Renal cortex interstitium (tissue), 11 donors: ENCODE measurements at regions not wholly inside any gene's neighbourhood (a gene's known extent, or its start where the extent isn't known, plus 50 kb on each side); places are given as distances from the start of the nearest gene placed in this dataset.
A peak's percentile ranks its signal among the peaks of the same experiment; 100 is the strongest.

ENCODE experiments used
- DNase-seq, 11 donors: peaks; one replicate each; pipeline ENCODE4 v3.0.0-alpha.2; 2013; ENCODE audit warnings: low read depth in 9 of 11, low spot score in 4 of 11; ENCODE audit errors: extremely low read depth in 1 of 11

DNA sequence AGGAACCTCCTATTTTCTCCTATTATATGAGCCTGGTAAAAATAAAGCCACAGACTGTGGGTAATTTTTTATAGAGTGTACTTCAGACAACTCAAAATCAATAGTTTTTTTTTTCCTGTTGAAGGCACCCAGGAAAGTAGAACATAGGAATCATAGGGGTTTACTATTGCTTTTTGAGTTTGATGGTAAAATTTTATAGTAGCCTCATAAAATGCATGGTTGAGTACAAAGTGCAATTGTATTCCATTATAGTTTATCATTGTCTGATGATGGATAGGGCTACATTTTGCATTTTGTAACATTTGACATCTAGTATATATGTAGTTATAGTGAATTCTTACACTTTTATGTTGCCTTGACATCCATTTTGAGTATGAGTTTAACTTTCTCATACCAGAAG, 455.0 kb downstream of the STIM2 start:
- DNase-seq: no peak

GRCh38 chr4:27316176-27316575, 455.5 kb downstream of the STIM2 start:
- no peak for DNase-seq

DNA sequence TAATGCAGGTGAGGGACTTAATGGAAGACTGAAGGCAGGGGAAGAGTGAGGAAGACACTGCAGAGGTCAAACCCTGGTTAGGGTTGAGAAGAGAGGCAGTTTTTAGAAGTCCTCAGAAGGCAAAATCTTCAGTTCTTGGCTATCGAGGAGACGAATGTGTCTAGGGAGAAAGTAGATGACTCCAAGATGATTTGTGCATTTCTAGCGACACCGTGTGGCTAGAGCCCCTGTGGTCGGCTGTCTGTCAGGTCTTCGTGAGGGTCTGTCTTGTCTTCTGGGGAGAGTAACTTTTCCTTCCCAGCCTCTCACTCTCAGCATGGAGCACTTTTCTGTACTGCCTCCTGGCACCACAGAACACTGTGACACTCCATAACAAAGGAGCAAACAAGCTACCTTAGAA, 458.1 kb downstream of the STIM2 start:
- peak in 4 of 11 donors; percentile 8 to 19 (median 12) for DNase-seq

DNA sequence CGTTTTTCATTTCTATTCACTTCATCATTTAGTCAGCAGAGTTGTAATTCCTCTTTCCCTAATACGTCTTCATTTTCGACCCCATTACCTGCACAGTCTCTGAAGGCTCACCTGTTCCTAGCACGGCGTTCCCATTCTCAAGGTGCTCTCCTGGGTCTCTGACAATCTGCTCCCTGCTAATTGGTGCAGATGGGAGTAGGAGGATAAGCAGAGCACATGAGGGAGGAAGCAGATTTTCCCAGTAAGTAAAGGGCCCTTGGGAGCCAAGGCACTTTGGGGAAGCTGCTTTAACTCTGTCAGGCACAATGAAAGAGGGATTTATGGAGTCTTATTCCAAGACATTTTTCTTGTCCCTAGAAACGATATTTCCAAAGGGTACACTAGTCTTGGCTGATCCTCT, 466.4 kb downstream of the STIM2 start:
- no peak for DNase-seq

- DNase-seq: no peak
Observed at GRCh38 chr4:27327421-27328181, 467.0 kb downstream of the STIM2 start.

GRCh38 chr4:27338530-27338929, 477.9 kb downstream of the STIM2 start:
- no peak for DNase-seq

- DNase-seq: peak in 2 of 11 donors; percentile 6 to 10
Observed at GRCh38 chr4:27343411-27343810, 482.8 kb downstream of the STIM2 start.

DNA sequence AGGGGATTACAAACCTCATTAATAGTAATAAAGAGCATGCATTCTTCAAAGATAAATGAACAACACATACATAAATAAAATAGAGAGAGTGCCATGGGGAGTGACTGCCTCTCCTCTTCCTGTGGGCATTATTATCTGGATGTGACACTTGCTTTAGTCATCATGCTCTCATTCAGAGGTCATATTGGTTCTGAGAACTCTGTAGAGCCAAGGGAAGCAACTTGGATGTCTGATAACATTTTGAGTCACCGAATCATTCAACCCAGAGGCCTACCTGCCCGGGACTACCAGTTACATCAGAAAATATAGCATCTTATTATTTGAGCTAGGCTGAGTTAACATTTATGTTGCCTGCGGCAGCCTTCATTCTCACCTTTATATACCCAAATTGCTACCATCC, 489.5 kb downstream of the STIM2 start:
- no peak for DNase-seq

DNA sequence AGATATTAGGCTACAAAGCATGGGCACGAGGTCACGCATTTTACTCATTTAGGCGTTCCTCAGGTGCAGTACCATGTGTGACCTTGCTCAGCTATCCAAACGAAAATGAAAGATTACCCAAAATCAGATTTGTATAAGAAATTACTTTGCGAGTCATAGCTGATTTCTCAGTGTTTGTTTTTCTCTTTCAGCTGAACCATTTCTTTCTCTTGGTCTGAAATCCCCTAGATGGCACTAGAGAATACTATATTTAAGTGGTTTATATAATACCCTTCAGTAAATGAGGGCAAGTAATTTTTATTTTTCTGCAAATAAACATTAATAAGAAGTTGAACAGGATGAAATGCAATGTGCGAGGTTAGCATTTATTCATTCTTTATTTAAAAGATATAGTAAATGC, 496.6 kb downstream of the STIM2 start:
- no peak for DNase-seq

GRCh38 chr4:27358269-27358668, 497.6 kb downstream of the STIM2 start:
- DNase-seq: no peak

DNA sequence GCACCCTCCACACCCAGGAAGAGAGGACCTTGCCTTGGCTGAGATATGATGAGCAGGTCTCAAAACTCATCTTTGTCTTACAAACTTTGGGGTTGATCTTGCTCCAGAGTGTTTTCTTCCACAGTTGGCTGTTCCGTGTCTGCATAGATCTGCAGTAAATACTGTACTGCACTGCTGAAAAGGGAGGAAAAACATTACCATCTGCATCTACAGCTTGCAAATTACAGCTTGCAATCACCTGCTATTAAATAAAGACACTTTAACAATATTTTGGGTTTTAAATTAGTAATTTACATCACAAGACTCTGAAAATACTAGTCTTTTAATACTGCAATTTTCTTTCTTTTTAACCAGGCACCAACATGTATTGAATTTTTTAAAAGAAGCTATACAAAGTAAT, 499.5 kb downstream of the STIM2 start:
- DNase-seq: no peak

- peak in 2 of 11 donors; percentile 1 to 4 for DNase-seq
Observed at GRCh38 chr4:27360790-27361267, 500.2 kb downstream of the STIM2 start.

DNA sequence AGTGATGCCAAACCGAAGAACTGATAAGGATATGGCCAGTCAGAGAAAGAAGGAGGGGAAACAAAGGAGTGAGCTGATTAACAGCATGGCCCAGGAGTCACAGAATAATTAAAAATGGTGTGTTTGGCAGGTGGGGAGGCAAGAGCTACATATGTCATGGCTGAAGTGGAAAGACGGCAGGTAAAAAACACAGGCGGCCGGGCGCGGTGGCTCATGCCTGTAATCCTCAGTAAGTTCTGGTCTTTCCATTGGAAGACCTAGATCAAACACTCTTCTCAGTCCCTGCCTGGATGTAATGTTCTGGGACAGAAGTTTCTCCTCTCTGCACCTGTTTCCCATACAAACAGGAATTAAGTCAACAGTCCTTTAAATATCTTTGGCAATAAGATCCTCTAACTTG, 503.9 kb downstream of the STIM2 start:
- DNase-seq: no peak

DNA sequence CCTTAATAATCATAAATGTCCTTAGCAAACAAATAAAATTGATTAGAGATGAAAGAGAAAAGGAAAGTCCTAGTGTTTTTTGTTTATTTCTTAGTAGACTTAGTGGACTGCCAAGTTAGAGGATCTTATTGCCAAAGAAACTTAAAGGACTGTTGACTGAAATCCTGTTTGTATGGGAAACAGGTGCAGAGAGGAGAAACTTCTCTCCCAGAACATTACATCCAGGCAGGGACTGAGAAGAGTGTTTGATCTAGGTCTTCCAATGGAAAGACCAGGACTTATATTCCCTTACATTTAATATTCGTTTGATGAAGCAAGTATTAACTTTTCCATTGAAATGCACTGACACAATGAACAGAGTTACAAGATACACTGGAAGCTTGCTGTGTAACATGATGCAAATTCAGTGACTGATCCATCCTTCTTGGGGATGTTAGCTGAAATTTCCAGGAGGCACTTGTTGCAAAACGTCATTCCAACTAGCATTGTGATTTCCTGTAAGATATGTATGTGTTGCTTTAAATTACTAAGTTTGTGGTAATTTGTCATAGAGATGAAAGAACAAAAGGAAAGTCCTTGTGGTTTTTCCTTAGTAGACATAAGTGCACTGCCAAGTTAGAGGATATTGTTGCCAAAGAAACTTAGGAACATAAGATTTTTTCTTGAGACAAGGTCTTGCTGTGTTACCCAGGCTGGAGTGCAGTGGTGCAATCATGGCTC, 505.6 kb downstream of the STIM2 start:
- no peak for DNase-seq

DNA sequence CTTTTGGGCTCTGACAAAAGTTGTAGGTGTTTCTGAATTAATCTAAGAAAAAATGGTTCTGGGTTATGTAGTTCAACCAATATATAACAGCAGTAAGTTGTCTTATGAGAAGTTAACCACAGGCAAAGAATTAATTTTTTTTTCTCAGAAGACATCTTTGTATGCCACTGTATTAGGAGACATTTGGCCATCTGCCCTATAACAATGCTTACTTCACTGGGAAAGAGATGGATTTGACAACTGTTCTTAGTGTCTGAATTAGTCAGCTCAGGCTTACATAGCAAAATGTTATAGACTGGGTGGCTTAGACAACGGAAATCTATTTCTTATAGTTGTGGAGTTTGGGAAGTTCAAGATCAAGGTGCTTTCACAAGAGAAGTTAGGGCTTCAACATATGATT, 508.1 kb downstream of the STIM2 start:
- no peak for DNase-seq

DNA sequence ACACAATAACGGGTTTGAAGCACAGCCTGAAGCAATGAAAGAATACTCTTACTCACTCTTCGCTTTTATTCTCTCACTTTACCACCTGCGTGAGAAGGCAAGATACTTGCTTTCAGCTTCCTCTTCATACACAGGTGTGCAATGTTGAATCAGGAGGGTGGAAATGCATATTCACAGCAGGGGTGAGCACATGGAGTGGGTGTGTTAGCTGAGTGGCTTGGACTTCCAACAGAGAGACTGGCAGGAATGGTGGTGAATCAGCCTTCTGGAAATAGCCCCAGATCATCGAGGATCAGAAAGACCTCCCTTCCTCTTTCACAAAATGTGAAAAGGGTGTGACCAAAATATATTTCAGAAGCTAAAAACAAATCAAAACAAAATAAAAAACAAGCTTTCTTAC, 521.2 kb downstream of the STIM2 start:
- no peak for DNase-seq

- DNase-seq: no peak
Observed at GRCh38 chr4:27387711-27388110, 527.1 kb downstream of the STIM2 start.

DNA sequence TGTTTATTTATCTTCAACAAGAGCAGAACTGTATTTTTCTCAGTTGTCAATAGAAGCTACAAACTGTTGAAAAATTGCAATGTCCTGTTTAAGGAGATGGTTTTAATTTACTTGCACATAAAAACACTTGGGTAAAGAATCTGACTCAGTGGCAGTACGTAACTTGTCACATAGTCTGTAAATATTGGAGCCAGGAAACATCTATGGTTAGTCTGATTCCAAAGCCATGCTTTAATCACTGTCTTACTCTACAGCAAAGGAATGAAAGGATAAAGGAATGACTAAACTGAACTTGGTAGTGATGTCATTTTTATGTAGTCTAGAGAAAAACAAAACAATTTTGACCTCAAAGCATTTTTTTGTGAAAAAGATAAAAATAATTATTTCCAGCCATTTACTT, 537.2 kb downstream of the STIM2 start:
- DNase-seq: no peak

- no peak for DNase-seq
Observed at GRCh38 chr4:27398631-27399310, 538.1 kb downstream of the STIM2 start.

DNA sequence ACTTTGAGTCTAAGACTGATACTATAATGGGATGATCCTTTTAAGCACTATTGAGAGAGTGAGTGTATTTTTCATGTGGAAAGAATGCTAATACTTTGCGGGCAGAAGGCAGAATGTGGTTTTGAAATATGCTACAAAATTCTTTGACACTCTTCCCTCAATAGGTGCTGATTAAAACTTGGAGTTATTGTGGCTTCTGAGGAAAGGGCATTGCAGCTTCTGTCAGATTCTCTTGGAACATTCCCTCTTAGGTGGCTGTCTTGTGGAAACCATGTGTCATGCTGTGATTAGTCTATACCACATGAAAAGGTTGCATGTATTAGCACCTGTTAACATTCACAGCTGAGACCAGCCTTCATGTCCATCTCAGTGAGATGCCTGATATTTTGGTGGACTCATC, 547.0 kb downstream of the STIM2 start:
- DNase-seq: no peak
